Bone marrow (tissue), 2 donors: ENCODE measurements at regions not wholly inside any gene's neighbourhood (a gene's known extent, or its start where the extent isn't known, plus 50 kb on each side); places are given as distances from the start of the nearest gene placed in this dataset.
"Not testable (repeated sequence)": the region's sequence is repeated elsewhere in the genome, so short reads cannot be mapped to it uniquely, and the experiment has no call there.

Source experiments
- DNase-seq, 2 donors: peaks; one replicate each; lab custom pipeline; 2025; lab: John Stamatoyannopoulos, UW

- not testable (repeated sequence) for DNase-seq
Observed at GRCh38 chr16:29130131-29130711, 145.4 kb downstream of the LAT start.

GRCh38 chr16:29129458-29130038 is 144.7 kb downstream of the LAT start:
- DNase-seq: not testable (repeated sequence)

GRCh38 chr16:29128732-29129457 is 144.0 kb downstream of the LAT start:
- DNase-seq: not testable (repeated sequence)

GRCh38 chr16:29127806-29128420 is 143.1 kb downstream of the LAT start:
- DNase-seq: not testable (repeated sequence)

GRCh38 chr16:29126616-29127015 is 141.8 kb downstream of the LAT start:
- DNase-seq: no peak

- DNase-seq: peak; percentile 14 to 70
Observed at GRCh38 chr16:29126057-29126494, 141.2 kb downstream of the LAT start.

- no peak for DNase-seq
Observed at GRCh38 chr16:29124828-29125227, 140.0 kb downstream of the LAT start.

- DNase-seq: not testable (repeated sequence)
Observed at GRCh38 chr16:29124162-29124561, 139.3 kb downstream of the LAT start.

- DNase-seq: not testable (repeated sequence)
Observed at GRCh38 chr16:29120680-29121079, 135.8 kb downstream of the LAT start.

GRCh38 chr16:29118301-29118957 is 133.6 kb downstream of the LAT start:
- not testable (repeated sequence) for DNase-seq

- DNase-seq: no peak
Observed at GRCh38 chr16:29117631-29118030, 132.8 kb downstream of the LAT start.

GRCh38 chr16:29116980-29117379 is 132.1 kb downstream of the LAT start:
- DNase-seq: no peak

- not testable (repeated sequence) for DNase-seq
Observed at GRCh38 chr16:29116207-29116606, 131.4 kb downstream of the LAT start.

GRCh38 chr16:29115802-29116141 is 130.9 kb downstream of the LAT start:
- DNase-seq: not testable (repeated sequence)

GRCh38 chr16:29114989-29115801 is 130.3 kb downstream of the LAT start:
- peak in 1 of 2 donors; percentile 16 for DNase-seq

- no peak for DNase-seq
Observed at GRCh38 chr16:29114574-29114973, 129.7 kb downstream of the LAT start.

GRCh38 chr16:29113446-29113845 is 128.6 kb downstream of the LAT start:
- DNase-seq: not testable (repeated sequence)

- no peak for DNase-seq
Observed at GRCh38 chr16:29112755-29113347, 128.0 kb downstream of the LAT start.

- DNase-seq: not testable (repeated sequence)
Observed at GRCh38 chr16:29111901-29112680, 127.2 kb downstream of the LAT start.

- no peak for DNase-seq
Observed at GRCh38 chr16:29111421-29111820, 126.6 kb downstream of the LAT start.
